Mesendoderm (in vitro differentiated cells): ENCODE measurements at regions not wholly inside any gene's neighbourhood (a gene's known extent, or its start where the extent isn't known, plus 50 kb on each side); places are given as distances from the start of the nearest gene placed in this dataset.

Experiments
- DNase-seq: peaks from one replicate; pipeline ENCODE4 v3.0.0; 2013
- H2AK5ac ChIP-seq: 2 replicates; pipeline ENCODE4 v1.6.1; 2013; ENCODE audit warnings: low read length, inconsistent platforms
- H2BK120ac ChIP-seq: 2 replicates; pipeline ENCODE4 v1.6.1; 2013; ENCODE audit warnings: low read depth, mild to moderate bottlenecking, low read length, moderate library complexity, mixed read lengths
- H2BK15ac ChIP-seq: replicated peaks from 2 replicates; pipeline ENCODE4 v1.6.1; 2013; ENCODE audit warnings: low read depth, mild to moderate bottlenecking, moderate library complexity
- H2BK5ac ChIP-seq: 2 replicates; pipeline ENCODE4 v1.6.1; 2013; ENCODE audit warnings: low read length, inconsistent platforms
- H3K18ac ChIP-seq: 2 replicates; pipeline ENCODE4 v1.6.1; 2013; ENCODE audit warnings: mild to moderate bottlenecking, low read length, mixed read lengths
- H3K23ac ChIP-seq: one replicate; pipeline ENCODE4 v1.6.1; 2013; ENCODE audit warnings: low read length
- H3K27ac ChIP-seq: 2 replicates; pipeline ENCODE4 v1.5.1; 2013; ENCODE audit warnings: low read depth, mild to moderate bottlenecking, inconsistent platforms, low read length, moderate library complexity
- H3K27me3 ChIP-seq: 2 replicates; pipeline ENCODE4 v1.6.1; 2013; ENCODE audit warnings: low read length, control low read depth, mild to moderate bottlenecking, inconsistent platforms; ENCODE audit not compliant: insufficient read depth, poor library complexity
- H3K36me3 ChIP-seq: 2 replicates; pipeline ENCODE4 v1.6.1; 2013; ENCODE audit warnings: low read length, inconsistent platforms; ENCODE audit not compliant: control insufficient read depth, insufficient read depth
- H3K4ac ChIP-seq: one replicate; pipeline ENCODE4 v1.6.1; 2013; ENCODE audit warnings: low read depth, mild to moderate bottlenecking, low read length, moderate library complexity
- H3K4me1 ChIP-seq: 2 replicates; pipeline ENCODE4 v1.6.1; 2013; ENCODE audit warnings: low read depth, low read length, inconsistent platforms; ENCODE audit not compliant: control insufficient read depth
- H3K4me2 ChIP-seq: 2 replicates; pipeline ENCODE4 v1.6.1; 2013; ENCODE audit warnings: low read length
- H3K4me3 ChIP-seq: 2 replicates; pipeline ENCODE4 v1.5.1; 2013; ENCODE audit warnings: mild to moderate bottlenecking, low read length
- H3K56ac ChIP-seq: one replicate; pipeline ENCODE4 v1.6.1; 2013; ENCODE audit warnings: low read length
- H3K79me1 ChIP-seq: 2 replicates; pipeline ENCODE4 v1.6.1; 2013; ENCODE audit warnings: low read length, inconsistent platforms
- H3K79me2 ChIP-seq: 2 replicates; pipeline ENCODE4 v1.6.1; 2013; ENCODE audit warnings: mild to moderate bottlenecking, low read length; ENCODE audit not compliant: control insufficient read depth, insufficient read depth
- H3K9ac ChIP-seq: 2 replicates; pipeline ENCODE4 v1.6.1; 2013; ENCODE audit warnings: low read length, inconsistent platforms
- H4K5ac ChIP-seq: one replicate; pipeline ENCODE4 v1.6.1; 2013; ENCODE audit warnings: low read length
- H4K8ac ChIP-seq: one replicate; pipeline ENCODE4 v1.6.1; 2013; ENCODE audit warnings: low read depth, mild to moderate bottlenecking, control low read depth, low read length, moderate library complexity
- WGBS: extraction: QIAGEN DNeasy Blood & Tissue Kit; methylation state at CpG from one replicate; pipeline ENCODE4 v1.1.7; 2013; ENCODE audit warnings: low lambda C conversion rate, missing lambda C conversion rate; ENCODE audit not compliant: insufficient coverage; ENCODE audit errors: extremely low coverage; 5-methylcytosine and 5-hydroxymethylcytosine counted together

- H3K79me1 ChIP-seq: no peaks in the 10 kb centered on the region
- no peak overlapping the region for H2AK5ac ChIP-seq
- no peaks in the 10 kb centered on the region for H3K36me3 ChIP-seq
- WGBS: no CpG with 5 or more reads among the region's 3 CpGs
- H3K4me1 ChIP-seq: peaks cover 8% of the 10 kb centered on the region
- no peak overlapping the region for H2BK5ac ChIP-seq
- no peak overlapping the region for H3K27ac ChIP-seq
- H3K4me3 ChIP-seq: no peak overlapping the region
- no peak overlapping the region for H4K5ac ChIP-seq
- no peak overlapping the region for H3K4me2 ChIP-seq
- no peak overlapping the region for H2BK15ac ChIP-seq
- no peak overlapping the region for H3K56ac ChIP-seq
- no peaks in the 10 kb centered on the region for H3K79me2 ChIP-seq
- H3K18ac ChIP-seq: no peak overlapping the region
- no peak for DNase-seq
- H3K4ac ChIP-seq: no peak overlapping the region
- H3K9ac ChIP-seq: no peak overlapping the region
- no peak overlapping the region for H3K23ac ChIP-seq
- no peak overlapping the region for H4K8ac ChIP-seq
- no peaks in the 10 kb centered on the region for H3K27me3 ChIP-seq
- H2BK120ac ChIP-seq: no peak overlapping the region
Measured at GRCh38 chr9:14417237-14417636, 103.3 kb upstream of the NFIB start.

GRCh38 chr9:14415947-14416346, 102.0 kb upstream of the NFIB start:
- no peak overlapping the region for H2BK5ac ChIP-seq
- H2BK15ac ChIP-seq: no peak overlapping the region
- H3K4me3 ChIP-seq: no peak overlapping the region
- H3K23ac ChIP-seq: no peak overlapping the region
- no peak overlapping the region for H3K27ac ChIP-seq
- H3K9ac ChIP-seq: no peak overlapping the region
- no peak overlapping the region for H3K18ac ChIP-seq
- H2AK5ac ChIP-seq: no peak overlapping the region
- no peaks in the 10 kb centered on the region for H3K27me3 ChIP-seq
- peaks cover 5% of the 10 kb centered on the region for H3K4me1 ChIP-seq
- H3K79me2 ChIP-seq: no peaks in the 10 kb centered on the region
- H4K8ac ChIP-seq: no peak overlapping the region
- no peak overlapping the region for H2BK120ac ChIP-seq
- H3K79me1 ChIP-seq: no peaks in the 10 kb centered on the region
- no peak overlapping the region for H3K4ac ChIP-seq
- no peak overlapping the region for H4K5ac ChIP-seq
- DNase-seq: no peak
- H3K4me2 ChIP-seq: no peak overlapping the region
- H3K36me3 ChIP-seq: no peaks in the 10 kb centered on the region
- H3K56ac ChIP-seq: no peak overlapping the region
- no CpG with 5 or more reads among the region's 1 CpG for WGBS

GRCh38 chr9:14413812-14414211, 99.9 kb upstream of the NFIB start:
- no peak overlapping the region for H2BK5ac ChIP-seq
- no peaks in the 10 kb centered on the region for H3K27me3 ChIP-seq
- H3K79me1 ChIP-seq: no peaks in the 10 kb centered on the region
- H4K8ac ChIP-seq: no peak overlapping the region
- WGBS: no CpG with 5 or more reads among the region's 6 CpGs
- no peaks in the 10 kb centered on the region for H3K36me3 ChIP-seq
- H3K4me3 ChIP-seq: no peak overlapping the region
- no peak overlapping the region for H3K18ac ChIP-seq
- no peak overlapping the region for H2BK15ac ChIP-seq
- peaks cover 5% of the 10 kb centered on the region for H3K4me1 ChIP-seq
- H3K79me2 ChIP-seq: no peaks in the 10 kb centered on the region
- H3K56ac ChIP-seq: no peak overlapping the region
- no peak overlapping the region for H3K4ac ChIP-seq
- no peak overlapping the region for H2AK5ac ChIP-seq
- H3K27ac ChIP-seq: no peak overlapping the region
- no peak overlapping the region for H3K4me2 ChIP-seq
- no peak for DNase-seq
- H2BK120ac ChIP-seq: no peak overlapping the region
- no peak overlapping the region for H4K5ac ChIP-seq
- H3K9ac ChIP-seq: no peak overlapping the region
- no peak overlapping the region for H3K23ac ChIP-seq

- no peaks in the 10 kb centered on the region for H3K36me3 ChIP-seq
- H2BK120ac ChIP-seq: no peak overlapping the region
- H3K23ac ChIP-seq: no peak overlapping the region
- no peak overlapping the region for H2AK5ac ChIP-seq
- H4K5ac ChIP-seq: no peak overlapping the region
- H3K4me3 ChIP-seq: no peak overlapping the region
- H2BK5ac ChIP-seq: no peak overlapping the region
- no peak overlapping the region for H3K4ac ChIP-seq
- H2BK15ac ChIP-seq: no peak overlapping the region
- no peak overlapping the region for H3K18ac ChIP-seq
- H3K9ac ChIP-seq: no peak overlapping the region
- no peak for DNase-seq
- no CpG with 5 or more reads among the region's 2 CpGs for WGBS
- no peaks in the 10 kb centered on the region for H3K27me3 ChIP-seq
- no peak overlapping the region for H3K4me2 ChIP-seq
- no peaks in the 10 kb centered on the region for H3K79me1 ChIP-seq
- no peak overlapping the region for H3K27ac ChIP-seq
- no peaks in the 10 kb centered on the region for H3K4me1 ChIP-seq
- H3K56ac ChIP-seq: no peak overlapping the region
- no peak overlapping the region for H4K8ac ChIP-seq
- no peaks in the 10 kb centered on the region for H3K79me2 ChIP-seq
Measured at GRCh38 chr9:14412775-14413174, 98.8 kb upstream of the NFIB start.

- no CpG with 5 or more reads among the region's 2 CpGs for WGBS
- Histone ChIP-seq H3K56ac (no peak overlapping the region), H3K18ac (no peak overlapping the region), H2BK15ac (no peak overlapping the region), H4K8ac (no peak overlapping the region), H2AK5ac (no peak overlapping the region), H3K79me2 (no peaks in the 10 kb centered on the region), H3K4me2 (no peak overlapping the region), H4K5ac (no peak overlapping the region), H3K79me1 (no peaks in the 10 kb centered on the region), H3K4ac (no peak overlapping the region), H3K4me1 (no peaks in the 10 kb centered on the region), H3K4me3 (no peak overlapping the region), H3K36me3 (no peaks in the 10 kb centered on the region), H3K9ac (no peak overlapping the region), H2BK120ac (no peak overlapping the region), H2BK5ac (no peak overlapping the region), H3K27ac (no peak overlapping the region), H3K23ac (no peak overlapping the region), H3K27me3 (no peaks in the 10 kb centered on the region)
- no peak for DNase-seq
Measured at GRCh38 chr9:14406463-14406862, 92.5 kb upstream of the NFIB start.

GRCh38 chr9:14405176-14405706, 91.3 kb upstream of the NFIB start:
- no peak overlapping the region for H4K5ac ChIP-seq
- H3K18ac ChIP-seq: no peak overlapping the region
- H2BK120ac ChIP-seq: no peak overlapping the region
- no peak overlapping the region for H3K4me3 ChIP-seq
- DNase-seq: no peak
- no peak overlapping the region for H3K27ac ChIP-seq
- no peak overlapping the region for H2AK5ac ChIP-seq
- H3K4me2 ChIP-seq: no peak overlapping the region
- H3K4ac ChIP-seq: no peak overlapping the region
- WGBS: no CpG with 5 or more reads among the region's 3 CpGs
- no peak overlapping the region for H2BK15ac ChIP-seq
- H4K8ac ChIP-seq: no peak overlapping the region
- no peaks in the 10 kb centered on the region for H3K36me3 ChIP-seq
- H3K56ac ChIP-seq: no peak overlapping the region
- no peaks in the 10 kb centered on the region for H3K4me1 ChIP-seq
- no peak overlapping the region for H3K9ac ChIP-seq
- no peaks in the 10 kb centered on the region for H3K27me3 ChIP-seq
- H3K23ac ChIP-seq: no peak overlapping the region
- H3K79me2 ChIP-seq: no peaks in the 10 kb centered on the region
- no peak overlapping the region for H2BK5ac ChIP-seq
- no peaks in the 10 kb centered on the region for H3K79me1 ChIP-seq
